GM23338 (cell line): ENCODE measurements at regions not wholly inside any gene's neighbourhood (a gene's known extent, or its start where the extent isn't known, plus 50 kb on each side); places are given as distances from the start of the nearest gene placed in this dataset.

Source experiments
- ATAC-seq: fragments of 200-7000 bp; cut with Tn5 transposase; 3 replicates; pipeline ENCODE4 v1.9.1; 2020
- DNase-seq: peaks from one replicate; pipeline ENCODE4 v3.0.0-alpha.2; 2015; ENCODE audit warnings: low spot score
- H2AFZ ChIP-seq: fragments of 200-600 bp; sonication (generic); 2 replicates; pipeline ENCODE4 v1.8.0; 2016; ENCODE audit warnings: antibody characterized with exemption, mild to moderate bottlenecking, moderate library complexity
- H3F3A ChIP-seq: fragments of 200-600 bp; sonication (generic); replicated peaks from 2 replicates; pipeline ENCODE4 v1.8.0; 2017; ENCODE audit warnings: antibody characterized with exemption, mixed run types, low read depth
- H3K27ac ChIP-seq: fragments of 200-600 bp; sonication (generic); 2 replicates; pipeline ENCODE4 v1.6.1; 2016; ENCODE audit warnings: low read depth
- H3K27me3 ChIP-seq: fragments of 200-600 bp; sonication (generic); 2 replicates; pipeline ENCODE4 v1.8.0; 2016; ENCODE audit warnings: mild to moderate bottlenecking, mixed run types, moderate library complexity; ENCODE audit not compliant: insufficient read depth
- H3K36me3 ChIP-seq: fragments of 200-600 bp; sonication (generic); 2 replicates; pipeline ENCODE4 v1.8.0; 2016; ENCODE audit warnings: mild to moderate bottlenecking; ENCODE audit not compliant: insufficient read depth
- H3K4me1 ChIP-seq: fragments of 200-600 bp; sonication (generic); 2 replicates; pipeline ENCODE4 v1.8.0; 2016; ENCODE audit warnings: mild to moderate bottlenecking, moderate library complexity; ENCODE audit not compliant: insufficient read depth
- H3K4me2 ChIP-seq: fragments of 200-600 bp; sonication (generic); 2 replicates; pipeline ENCODE4 v1.7.1; 2017; ENCODE audit warnings: mixed run types
- H3K4me3 ChIP-seq: fragments of 200-600 bp; sonication (generic); 2 replicates; pipeline ENCODE4 v1.6.1; 2016; ENCODE audit warnings: mixed run types
- H3K79me2 ChIP-seq: fragments of 200-600 bp; sonication (generic); replicated peaks from 2 replicates; pipeline ENCODE4 v1.8.0; 2017; ENCODE audit warnings: mild to moderate bottlenecking; ENCODE audit not compliant: insufficient read depth
- H3K9me2 ChIP-seq: fragments of 200-600 bp; sonication (generic); 2 replicates; pipeline ENCODE4 v1.8.0; 2017; ENCODE audit not compliant: insufficient read depth
- H4K20me1 ChIP-seq: fragments of 200-600 bp; sonication (generic); replicated peaks from 2 replicates; pipeline ENCODE4 v1.8.0; 2017; ENCODE audit warnings: mild to moderate bottlenecking; ENCODE audit not compliant: insufficient read depth
- H3K27ac Mint-ChIP-seq: 2 replicates; pipeline ENCODE4 v1.8.0; 2020; ENCODE audit warnings: inconsistent platforms, mild to moderate bottlenecking, moderate library complexity, mixed read lengths
- H3K27me3 Mint-ChIP-seq: 3 replicates; pipeline ENCODE4 v1.8.0; 2022; ENCODE audit warnings: low read depth, mild to moderate bottlenecking, moderate library complexity, mixed read lengths, inconsistent platforms; ENCODE audit not compliant: insufficient read depth, poor library complexity
- H3K36me3 Mint-ChIP-seq: 3 replicates; pipeline ENCODE4 v1.8.0; 2021; ENCODE audit warnings: low read depth, mild to moderate bottlenecking, inconsistent platforms, moderate library complexity, mixed read lengths
- H3K4me1 Mint-ChIP-seq: 3 replicates; pipeline ENCODE4 v1.8.0; 2020; ENCODE audit warnings: mild to moderate bottlenecking, inconsistent platforms, mixed read lengths
- H3K4me3 Mint-ChIP-seq: 3 replicates; pipeline ENCODE4 v1.8.0; 2021; ENCODE audit warnings: moderate library complexity, mild to moderate bottlenecking, inconsistent platforms, mixed read lengths
- H3K9me3 Mint-ChIP-seq: 3 replicates; pipeline ENCODE4 v1.8.0; 2020; ENCODE audit warnings: moderate library complexity, mild to moderate bottlenecking, inconsistent platforms, mixed read lengths
- CREB1 ChIP-seq: fragments of 250-450 bp; sonication (Bioruptor Pico); IDR thresholded peaks from 2 replicates; pipeline ENCODE4 v1.5.0; 2020; ENCODE audit warnings: low read depth, mild to moderate bottlenecking, moderate library complexity
- CTCF ChIP-seq, 2 experiments: fragments of 200-600 bp in 1 of 2; sonication (generic) in 1 of 2; conservative IDR thresholded peaks; 2 replicates each; pipeline versions ENCODE4 v1.5.1 to v1.6.1; 2016 to 2017; ENCODE audit warnings: antibody characterized with exemption in 2 of 2, low read depth in 2 of 2, mild to moderate bottlenecking in 2 of 2, moderate library complexity in 1 of 2
- ETS1 ChIP-seq: IDR thresholded peaks from 2 replicates; pipeline ENCODE4 v1.6.1; 2016; ENCODE audit warnings: antibody characterized with exemption
- EZH2 ChIP-seq: fragments of 200-600 bp; sonication (generic); IDR thresholded peaks from one replicate; pipeline ENCODE4 v1.8.0; 2017; ENCODE audit warnings: antibody characterized with exemption, mild to moderate bottlenecking, low read depth; ENCODE audit not compliant: unreplicated experiment
- EZH2phosphoT487 ChIP-seq: fragments of 200-600 bp; sonication (generic); IDR thresholded peaks from one replicate; pipeline ENCODE4 v1.8.1; 2018; ENCODE audit warnings: antibody characterized with exemption; ENCODE audit not compliant: unreplicated experiment
- JUNB ChIP-seq: IDR thresholded peaks from one replicate; pipeline ENCODE4 v1.6.1; 2016; ENCODE audit warnings: antibody characterized with exemption; ENCODE audit not compliant: unreplicated experiment
- NANOG ChIP-seq: IDR thresholded peaks from 2 replicates; pipeline ENCODE4 v1.6.1; 2016; ENCODE audit warnings: antibody characterized with exemption, borderline replicate concordance
- POLR2AphosphoS5 ChIP-seq: IDR thresholded peaks from 2 replicates; pipeline ENCODE4 v1.6.1; 2016; ENCODE audit warnings: antibody characterized with exemption, low read depth
- REST ChIP-seq: IDR thresholded peaks from one replicate; pipeline ENCODE4 v1.6.1; 2018; ENCODE audit warnings: antibody characterized with exemption; ENCODE audit not compliant: unreplicated experiment
- STAT1 ChIP-seq: IDR thresholded peaks from one replicate; pipeline ENCODE4 v1.6.1; 2016; ENCODE audit warnings: antibody characterized with exemption; ENCODE audit not compliant: unreplicated experiment
- ZNF114 ChIP-seq: fragments of 250-450 bp; sonication (Bioruptor Pico); IDR thresholded peaks from 2 replicates; pipeline ENCODE4 v1.5.0; 2020; ENCODE audit warnings: mild to moderate bottlenecking, moderate library complexity
- ZNF331 ChIP-seq: fragments of 250-450 bp; sonication (Bioruptor Pico); IDR thresholded peaks from 2 replicates; pipeline ENCODE4 v1.5.0; 2020; ENCODE audit warnings: low read depth, mild to moderate bottlenecking, moderate library complexity
- ZNF462 ChIP-seq: fragments of 250-450 bp; sonication (Bioruptor Pico); IDR thresholded peaks from 2 replicates; pipeline ENCODE4 v1.5.0; 2020; ENCODE audit warnings: mild to moderate bottlenecking, moderate library complexity

- peaks cover 2% of the 10 kb centered on the region for H3K27me3 Mint-ChIP-seq
- Histone ChIP-seq H3K4me2 (no peak overlapping the region), H3K9me2 (peaks cover 2% of the 10 kb centered on the region; the same call in 1 of the 2 replicates), H2AFZ (no peak overlapping the region), H4K20me1 (no peaks in the 10 kb centered on the region), H3K27ac (no peak overlapping the region), H3K4me1 (no peaks in the 10 kb centered on the region), H3K27me3 (no peaks in the 10 kb centered on the region), H3F3A (no peaks in the 10 kb centered on the region), H3K4me3 (no peak overlapping the region), H3K79me2 (no peaks in the 10 kb centered on the region), H3K36me3 (no peaks in the 10 kb centered on the region)
- 0 out of 3 replicates have a peak, but pooled peaks cover 2% of the 10 kb centered on the region for H3K9me3 Mint-ChIP-seq
- ATAC-seq (no peak), DNase-seq (no peak)
- no peak overlapping the region for H3K27ac Mint-ChIP-seq
- H3K4me3 Mint-ChIP-seq: no peak overlapping the region
- TF ChIP-seq ZNF462 (CRISPR knock-in tag) (no peak), ETS1 (no peak), CREB1 (CRISPR knock-in tag) (no peak), ZNF331 (no peak), STAT1 (no peak), ZNF114 (CRISPR knock-in tag) (no peak), JUNB (no peak), EZH2phosphoT487 (no peak), REST (no peak), EZH2 (no peak), NANOG (no peak), POLR2AphosphoS5 (no peak), CTCF (conservative IDR thresholded peaks at IDR 0.05; ENCODE audit: low read depth in 2 of 2) (no peak)
- H3K4me1 Mint-ChIP-seq: peaks cover 5% of the 10 kb centered on the region; the same call in 1 of the 3 replicates
- no peaks in the 10 kb centered on the region; the same call in 2 of the 3 replicates for H3K36me3 Mint-ChIP-seq
Observed at GRCh38 chr4:36533944-36534343, 252.5 kb downstream of the DTHD1 start.
